A673 (cell line): ENCODE measurements at regions not wholly inside any gene's neighbourhood (a gene's known extent, or its start where the extent isn't known, plus 50 kb on each side); places are given as distances from the start of the nearest gene placed in this dataset.

Source experiments
- BruUV-seq: library from RNA; stranded (reverse); fragments of 400-500 nt; replicated peaks from 2 replicates; lab custom pipeline; 2021; lab: Mats Ljungman, UMichigan
- CTCF ChIA-PET: fragments of 300-600 bp; sonication (Branson Sonifier 250); formaldehyde crosslinking; loops from one replicate; lab custom pipeline; 2022; ENCODE audit warnings: antibody characterized with exemption; lab: Charles Lee
- POLR2A ChIA-PET: fragments of 300-600 bp; sonication (Branson Sonifier 250); formaldehyde crosslinking; loops from one replicate; lab custom pipeline; 2022; ENCODE audit warnings: antibody characterized with exemption; ENCODE audit not compliant: low non-redundant PET; lab: Charles Lee
- DNase-seq: peaks from one replicate; pipeline ENCODE4 v3.0.0-alpha.2; 2015; ENCODE audit warnings: low spot score
- H3K27ac ChIP-seq: fragments of 200-600 bp; sonication (generic); 2 replicates; pipeline ENCODE4 v1.5.1; 2016; ENCODE audit warnings: mixed run types, low read depth, mild to moderate bottlenecking, mixed read lengths, antibody characterized with exemption, low read length; ENCODE audit not compliant: poor library complexity, severe bottlenecking
- H3K27me3 ChIP-seq: fragments of 200-600 bp; sonication (generic); replicated peaks from 2 replicates; pipeline ENCODE4 v1.6.1; 2017; ENCODE audit warnings: mixed run types, low read depth, mild to moderate bottlenecking, mixed read lengths, antibody characterized with exemption, low read length; ENCODE audit not compliant: insufficient read depth, poor library complexity
- H3K36me3 ChIP-seq: fragments of 200-600 bp; sonication (generic); 2 replicates; pipeline ENCODE4 v1.6.1; 2016; ENCODE audit warnings: mixed run types, mild to moderate bottlenecking, mixed read lengths, antibody characterized with exemption, low read length; ENCODE audit not compliant: insufficient read depth, poor library complexity, severe bottlenecking
- H3K4me1 ChIP-seq: fragments of 200-600 bp; sonication (generic); 2 replicates; pipeline ENCODE4 v1.6.1; 2017; ENCODE audit warnings: mixed run types, mild to moderate bottlenecking, mixed read lengths, antibody characterized with exemption, low read length; ENCODE audit not compliant: insufficient read depth, poor library complexity, severe bottlenecking
- H3K4me3 ChIP-seq: fragments of 200-600 bp; sonication (generic); 2 replicates; pipeline ENCODE4 v1.5.1; 2016; ENCODE audit warnings: low read depth, mixed run types, mild to moderate bottlenecking, mixed read lengths, low read length; ENCODE audit not compliant: poor library complexity, severe bottlenecking
- H3K9me3 ChIP-seq: fragments of 200-600 bp; sonication (generic); 2 replicates; pipeline ENCODE4 v1.6.1; 2016; ENCODE audit warnings: mixed run types, low read depth, mild to moderate bottlenecking, mixed read lengths, antibody characterized with exemption, low read length; ENCODE audit not compliant: poor library complexity, severe bottlenecking
- CTCF ChIP-seq: fragments of 300-800, 200-600 bp; sonication (generic); conservative IDR thresholded peaks from 2 replicates; pipeline ENCODE4 v1.5.1; 2017; ENCODE audit warnings: low read depth, mild to moderate bottlenecking, antibody characterized with exemption, low read length, moderate library complexity, mixed read lengths
- EZH2 ChIP-seq: fragments of 200-600 bp; sonication (generic); IDR thresholded peaks from 2 replicates; pipeline ENCODE4 v1.6.1; 2017; ENCODE audit warnings: borderline replicate concordance, low read depth, mild to moderate bottlenecking, mixed read lengths, antibody characterized with exemption, low read length; ENCODE audit not compliant: poor library complexity, severe bottlenecking
- intact Hi-C: fragments of 100-400 bp; cut with micrococcal nuclease; formaldehyde crosslinking; loops from one replicate; pipeline ENCODE4 v1.10.0; 2022; ENCODE audit not compliant: unreplicated experiment

GRCh38 chr11:38721586-38722315 is 2123.7 kb upstream of the RAG2 start:
- DNase-seq: no peak
- POLR2A ChIA-PET: interaction anchor here (0.7 kb wide), 2 partner anchors 413 to 951 kb away, joined by 3 read pairs; no protein-coding TSS in a partner anchor
- H3K27me3 ChIP-seq: peaks cover 21% of the 10 kb centered on the region
- BruUV-seq: no TSS peak
- no peak overlapping the region for H3K27ac ChIP-seq
- no peaks in the 10 kb centered on the region for H3K36me3 ChIP-seq
- H3K9me3 ChIP-seq: no peaks in the 10 kb centered on the region
- peaks cover 13% of the 10 kb centered on the region for H3K4me1 ChIP-seq
- CTCF ChIA-PET: no interaction called here
- no peak overlapping the region for H3K4me3 ChIP-seq
- TF ChIP-seq EZH2 (no peak), CTCF (no peak)
- intact Hi-C loops: no loop called here

- H3K4me1 ChIP-seq: peaks cover 25% of the 10 kb centered on the region
- H3K27ac ChIP-seq: no peak overlapping the region
- H3K4me3 ChIP-seq: no peak overlapping the region
- H3K36me3 ChIP-seq: no peaks in the 10 kb centered on the region
- no peak for TF ChIP-seq EZH2
- no peak for TF ChIP-seq CTCF
- POLR2A ChIA-PET: no interaction called here
- no peak for DNase-seq
- intact Hi-C loops: no loop called here
- CTCF ChIA-PET: interaction anchor here (0.6 kb wide), 1 partner anchor 106 kb away, joined by 3 read pairs; no protein-coding TSS in a partner anchor
- no peaks in the 10 kb centered on the region for H3K9me3 ChIP-seq
- peaks cover 31% of the 10 kb centered on the region for H3K27me3 ChIP-seq
- no TSS peak for BruUV-seq
These were observed 2120.6 kb upstream of the RAG2 start for GRCh38 chr11:38718659-38719058.

- BruUV-seq: no TSS peak
- Histone ChIP-seq H3K9me3 (no peaks in the 10 kb centered on the region), H3K27me3 (peaks cover 33% of the 10 kb centered on the region), H3K4me1 (peaks cover 25% of the 10 kb centered on the region), H3K4me3 (no peak overlapping the region), H3K36me3 (no peaks in the 10 kb centered on the region), H3K27ac (no peak overlapping the region)
- DNase-seq: peak; percentile 43
- ChIA-PET CTCF (interaction anchor here (0.6 kb wide), 1 partner anchor 106 kb away, joined by 3 read pairs; no protein-coding TSS in a partner anchor), POLR2A (no interaction called here)
- TF ChIP-seq CTCF (no peak), EZH2 (no peak)
- intact Hi-C loops: no loop called here
These were observed 2120.0 kb upstream of the RAG2 start for GRCh38 chr11:38718049-38718448.
